Left forelimb (tissue), 1 donor: ENCODE measurements at regions not wholly inside any gene's neighbourhood (a gene's known extent, or its start where the extent isn't known, plus 50 kb on each side); places are given as distances from the start of the nearest gene placed in this dataset.
"Not testable (repeated sequence)": the region's sequence is repeated elsewhere in the genome, so short reads cannot be mapped to it uniquely, and the experiment has no call there.

ENCODE experiments used
- DNase-seq: peaks from one replicate; pipeline ENCODE4 v3.0.0-alpha.2; 2018; ENCODE audit warnings: low spot score

DNA sequence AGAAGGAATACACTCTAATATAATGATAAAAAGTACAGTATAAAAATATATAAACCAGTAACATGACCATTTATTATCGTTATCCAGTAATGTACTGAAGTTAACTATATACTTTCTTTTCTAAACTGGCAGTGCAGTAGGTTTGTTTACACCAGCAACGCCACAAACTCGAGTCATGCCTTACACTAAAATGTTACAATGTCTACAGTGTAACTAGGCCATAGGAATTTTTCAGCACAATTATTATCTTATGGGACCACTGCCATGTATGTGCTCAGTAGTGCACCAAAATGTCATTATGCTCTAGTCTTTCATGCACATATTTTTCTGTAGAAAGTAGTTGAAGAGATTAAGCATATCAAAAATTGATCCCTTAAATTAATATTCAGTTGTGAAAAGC is 609.8 kb upstream of the BCHE start:
- no peak for DNase-seq

DNA sequence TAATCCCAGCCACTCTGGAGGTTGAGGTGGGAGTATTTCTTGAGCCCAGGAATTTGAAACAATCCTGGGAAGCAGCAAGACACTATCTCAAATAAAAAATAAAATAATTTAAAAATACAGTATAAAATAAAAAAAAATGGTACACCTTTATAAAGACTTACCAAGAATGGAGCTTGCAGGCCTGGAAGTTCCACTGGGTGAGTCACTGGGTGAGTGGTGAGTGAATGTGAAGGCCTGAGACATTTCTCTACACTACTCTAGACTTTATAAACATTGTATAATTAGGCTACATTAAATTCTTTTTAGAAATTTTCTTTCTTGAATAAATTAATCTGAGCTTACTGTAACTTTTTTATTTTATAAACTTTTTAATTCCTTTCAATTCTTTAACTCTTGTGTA is 609.1 kb upstream of the BCHE start:
- DNase-seq, result no peak

DNA sequence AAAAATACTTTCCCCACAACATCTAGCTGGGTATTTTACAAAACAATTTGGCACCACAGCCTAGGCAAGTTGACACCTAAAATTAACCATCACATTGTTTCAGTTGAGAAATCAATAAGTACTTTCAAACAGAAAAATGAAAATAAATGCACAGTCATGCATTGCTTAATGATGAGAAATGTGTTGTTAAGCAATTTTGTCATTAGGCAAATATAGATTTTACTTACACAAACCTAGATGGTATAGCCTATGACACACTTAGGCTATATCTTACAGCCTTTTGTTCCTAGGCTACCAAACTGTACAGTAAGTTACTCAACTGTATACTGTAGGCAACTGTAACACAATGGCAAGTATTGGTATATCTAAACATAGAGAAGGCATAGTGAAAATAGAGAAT is 608.6 kb upstream of the BCHE start:
- DNase-seq, result no peak

DNA sequence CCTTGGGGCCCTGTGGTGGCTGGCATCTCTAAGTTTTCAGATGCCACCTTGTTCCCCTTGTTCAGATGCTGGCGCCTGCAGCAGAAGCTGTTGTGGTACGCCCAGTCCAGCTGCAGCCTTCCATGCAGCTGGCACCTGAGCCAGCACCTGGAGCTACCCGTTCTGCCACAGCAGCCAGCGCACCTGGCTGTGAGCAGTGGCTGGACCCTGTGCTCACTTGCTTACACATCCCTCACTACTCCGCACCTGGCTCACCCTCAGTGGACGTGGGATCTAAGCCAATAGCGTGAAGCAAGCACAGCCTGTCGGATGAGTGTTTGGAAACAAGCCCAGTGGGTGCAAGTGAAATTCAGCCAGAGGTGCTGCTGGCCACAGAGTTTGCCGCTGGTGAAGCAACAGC is 607.5 kb upstream of the BCHE start:
- DNase-seq, result no peak

DNA sequence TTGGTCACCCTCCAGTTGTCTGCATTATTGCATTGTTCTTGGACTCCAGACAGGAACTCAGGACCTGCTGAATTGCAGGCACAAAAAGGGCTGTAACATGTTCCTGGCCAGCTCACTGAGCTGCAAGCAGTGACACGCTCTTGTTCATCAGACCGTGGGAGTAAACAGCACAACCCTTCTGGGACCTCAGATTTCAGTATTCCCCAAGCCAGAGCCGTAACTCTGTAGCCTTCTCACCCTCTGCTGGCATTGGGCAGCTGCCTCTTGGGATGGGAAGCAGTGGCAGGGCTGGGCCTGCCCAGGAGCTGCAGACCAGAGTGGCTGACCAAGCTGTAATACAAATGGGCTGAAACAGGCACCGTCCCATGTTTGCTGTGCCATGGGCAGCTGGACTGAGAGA is 607.1 kb upstream of the BCHE start:
- DNase-seq, result no peak

DNA sequence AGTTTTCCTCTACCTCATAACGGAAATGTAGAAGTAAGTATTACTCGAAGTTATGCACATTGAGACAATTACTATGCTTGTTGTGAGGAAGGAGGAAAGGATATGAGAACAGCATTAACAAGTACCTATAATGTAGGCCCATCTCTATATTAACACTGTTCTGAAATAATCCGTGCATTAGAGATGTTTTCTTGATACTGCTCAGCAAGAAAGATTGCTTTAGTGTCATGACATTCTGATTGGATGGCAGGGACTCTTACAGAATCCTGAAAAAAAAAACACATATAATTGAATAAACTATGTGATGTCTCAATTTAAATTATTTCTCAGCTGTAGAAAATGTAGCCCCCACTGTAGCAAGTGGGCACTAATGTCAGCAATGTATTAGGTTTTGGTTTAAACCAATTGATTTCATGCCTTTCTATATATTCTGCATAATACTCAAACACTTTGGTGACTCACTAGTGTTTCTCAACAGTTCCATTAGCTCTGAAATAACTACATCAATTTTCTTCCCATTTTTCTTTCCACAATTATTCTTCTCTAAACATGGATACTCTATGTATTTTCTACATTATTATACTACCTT is 598.3 kb upstream of the BCHE start:
- no peak for DNase-seq

DNA sequence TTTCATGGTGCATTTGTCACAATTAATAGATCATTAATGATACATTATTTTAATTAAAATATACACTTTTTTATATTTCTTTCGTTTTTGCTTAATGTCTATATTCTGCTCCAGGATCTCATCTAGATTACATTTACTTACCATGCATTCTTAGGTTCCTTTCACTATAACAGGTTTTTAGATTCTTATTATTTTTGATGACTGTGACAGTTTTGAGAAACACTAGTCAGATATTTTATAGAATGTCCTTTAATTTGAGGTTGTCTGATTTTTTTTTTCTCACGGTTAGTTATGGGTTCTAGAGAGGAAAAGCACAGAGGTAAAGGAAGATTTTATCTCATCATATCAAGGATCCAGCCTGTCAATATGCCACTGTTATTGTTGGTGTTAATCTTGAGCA is 595.8 kb upstream of the BCHE start:
- no peak for DNase-seq

DNA sequence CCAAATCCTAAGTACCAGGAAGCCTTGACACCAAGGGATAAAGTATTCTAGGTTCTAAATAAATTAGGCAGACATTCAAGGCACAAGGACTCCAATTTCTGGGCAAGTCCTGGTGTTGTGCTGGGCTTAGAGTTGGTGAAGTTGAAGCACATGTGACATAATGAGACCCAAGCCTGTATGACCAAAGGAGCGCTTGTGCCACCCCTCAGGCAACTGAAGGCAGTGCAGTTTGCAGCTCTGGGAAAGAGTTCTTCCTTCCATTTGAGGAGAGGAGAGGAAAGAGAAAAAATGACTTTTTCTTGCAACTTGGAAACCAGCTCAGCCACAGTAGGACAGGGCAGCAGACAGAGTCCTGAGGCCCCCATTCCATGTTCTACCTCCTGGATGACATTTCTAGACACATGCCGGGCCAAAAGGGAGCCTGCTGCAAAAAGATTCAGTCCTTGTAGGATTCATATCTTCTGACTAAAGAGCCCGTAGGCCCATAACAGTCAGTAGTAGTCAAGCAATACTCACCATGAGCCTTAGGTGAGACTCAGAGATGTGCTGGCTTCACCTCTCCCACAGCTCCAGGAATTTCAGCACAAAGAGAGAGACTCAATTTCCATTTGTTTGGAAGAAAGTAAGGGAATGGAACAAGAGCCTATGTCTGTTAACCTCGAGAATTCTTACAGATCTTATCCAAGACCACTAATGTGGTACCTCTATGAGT is 588.8 kb upstream of the BCHE start:
- no peak for DNase-seq

DNA sequence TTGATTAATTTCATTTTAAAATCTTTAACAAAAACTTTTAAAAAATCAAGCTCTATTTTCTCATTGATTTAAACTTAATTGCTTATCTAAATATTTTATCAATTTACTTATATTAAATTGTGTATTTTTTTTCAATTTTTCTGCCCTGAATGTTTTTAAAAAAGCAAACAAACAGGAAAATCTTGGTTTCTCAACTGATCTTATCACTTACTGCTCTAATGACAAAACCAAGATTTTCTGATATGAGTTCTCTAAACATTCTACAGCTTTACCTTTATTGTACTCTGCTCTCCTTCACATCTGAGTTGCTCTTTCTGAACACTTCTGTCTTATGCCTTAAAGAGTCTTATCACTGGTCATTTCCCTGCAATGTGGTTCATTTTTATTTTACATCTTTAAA is 587.8 kb upstream of the BCHE start:
- no peak for DNase-seq

DNA sequence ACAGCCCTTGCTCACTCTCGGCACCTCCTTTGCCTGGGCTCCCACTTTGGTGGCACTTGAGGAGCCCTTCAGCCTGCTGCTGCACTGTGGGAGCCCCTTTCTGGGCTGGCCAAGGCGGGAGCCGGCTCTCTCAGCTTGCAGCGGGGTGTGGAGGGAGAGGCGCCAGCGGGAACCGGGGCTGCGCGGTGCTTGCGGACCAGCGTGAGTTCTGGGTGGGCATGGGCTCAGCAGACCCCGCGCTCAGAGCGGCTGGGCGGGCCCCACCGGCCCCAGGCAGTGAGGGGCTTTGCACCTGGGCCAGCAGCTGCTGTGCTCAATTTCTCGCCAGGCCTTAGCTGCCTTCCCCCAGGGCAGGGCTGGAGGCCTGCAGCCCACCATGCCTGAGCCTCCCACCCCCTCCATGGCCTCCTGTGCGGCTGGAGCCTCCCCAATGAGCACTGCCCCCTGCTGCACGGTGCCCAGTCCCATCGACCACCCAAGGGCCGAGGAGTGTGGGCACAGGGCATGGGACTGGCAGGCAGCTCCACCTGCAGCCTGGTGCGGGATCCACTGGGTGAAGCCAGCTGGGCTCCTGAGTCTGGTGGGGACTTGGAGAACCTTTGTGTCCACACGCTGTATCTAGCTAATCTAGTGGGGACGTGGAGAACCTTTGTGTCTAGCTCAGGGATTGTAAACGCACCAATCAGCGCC is 586.7 kb upstream of the BCHE start:
- not testable (repeated sequence) for DNase-seq

DNA sequence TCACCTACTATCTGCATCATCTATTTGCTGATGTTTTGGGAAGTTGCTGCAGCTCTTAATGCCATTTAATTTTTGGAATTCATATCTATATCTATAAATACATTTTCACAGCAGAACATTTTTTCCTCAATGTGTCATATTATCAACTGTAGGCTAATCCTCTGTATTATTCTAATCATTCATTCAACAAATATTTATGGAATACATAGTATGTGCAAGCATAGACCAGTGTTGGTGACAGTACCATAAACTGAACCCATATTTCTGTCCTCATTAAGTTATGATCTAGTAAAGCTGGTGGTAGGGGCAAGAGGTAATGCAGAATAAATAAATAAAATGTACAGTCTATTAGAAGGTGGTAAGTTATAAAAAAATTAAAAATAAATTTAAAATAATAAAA is 585.3 kb upstream of the BCHE start:
- DNase-seq, result no peak

DNA sequence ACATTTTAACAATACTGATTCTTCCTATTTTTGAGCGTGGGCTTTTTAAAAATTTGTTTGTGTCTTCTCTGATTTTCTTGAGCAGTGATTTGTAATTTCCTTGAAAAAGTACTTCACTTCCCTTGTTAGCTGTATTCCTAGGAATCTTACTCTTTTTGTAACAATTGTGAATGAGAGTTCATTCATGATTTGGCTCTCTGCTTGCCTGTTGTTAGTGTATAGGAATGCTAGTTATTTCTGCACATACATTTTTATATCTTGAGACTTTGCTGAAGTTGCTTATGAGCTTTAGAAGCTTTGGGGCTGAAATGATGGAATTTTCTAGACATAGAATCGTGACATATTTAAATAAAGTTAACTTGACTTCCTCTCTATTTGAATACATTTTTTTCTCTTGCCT is 582.8 kb upstream of the BCHE start:
- DNase-seq, result no peak

DNA sequence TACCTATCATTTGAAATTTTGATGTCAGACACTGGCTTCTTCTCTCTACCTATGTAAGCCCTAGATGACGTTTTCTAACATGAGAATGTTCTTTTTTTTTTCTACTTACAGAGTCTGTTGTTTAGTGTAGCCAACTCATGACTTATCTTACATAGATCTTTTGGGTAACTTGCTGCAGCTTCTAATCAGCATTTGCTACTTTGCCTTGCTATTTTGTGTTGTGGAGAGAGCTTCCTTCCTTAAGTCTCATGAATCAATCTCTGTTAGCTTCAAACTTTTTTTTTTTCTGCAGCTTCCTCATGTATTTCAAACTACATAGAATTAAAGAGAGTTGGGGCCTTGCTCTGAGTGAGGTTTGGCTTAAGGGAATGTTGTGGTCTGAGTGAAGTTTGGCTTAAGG is 568.7 kb upstream of the BCHE start:
- no peak for DNase-seq

DNA sequence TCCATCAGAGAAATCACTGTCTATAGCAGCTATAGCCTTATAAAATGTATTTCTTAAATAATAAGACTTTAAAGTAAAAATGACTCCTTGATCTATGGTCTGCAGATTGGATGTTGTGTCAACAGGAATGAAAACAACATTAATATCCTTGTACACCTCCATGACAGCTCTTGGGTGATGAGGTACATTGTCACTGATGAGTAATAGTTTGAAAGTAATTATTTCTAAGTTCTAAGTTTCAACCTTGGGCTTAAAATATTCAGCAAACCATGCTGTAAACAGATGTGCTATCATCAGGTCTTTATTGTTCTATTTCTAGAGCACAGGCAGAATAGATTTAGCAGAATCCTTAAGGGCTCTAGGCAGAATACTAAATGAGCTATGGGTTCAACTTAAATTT is 568.2 kb upstream of the BCHE start:
- no peak for DNase-seq

DNA sequence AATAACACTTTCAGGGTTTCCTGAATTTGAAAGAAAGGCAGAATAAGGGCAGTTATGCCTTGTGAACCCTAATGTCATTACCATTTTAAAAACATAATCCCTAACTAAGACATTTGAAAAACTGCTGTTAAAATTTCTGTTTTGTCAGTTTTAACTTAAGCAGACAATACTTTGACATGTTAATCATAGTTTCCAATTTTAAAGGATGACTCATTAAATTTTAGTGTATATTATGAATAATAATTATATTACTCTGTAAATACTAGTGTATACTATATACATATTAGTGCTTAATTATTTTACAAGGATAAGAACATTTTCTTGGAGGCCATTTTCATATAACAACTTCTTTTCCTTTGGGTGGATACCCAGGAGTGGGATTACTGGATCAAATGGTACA is 553.1 kb upstream of the BCHE start:
- no peak for DNase-seq

DNA sequence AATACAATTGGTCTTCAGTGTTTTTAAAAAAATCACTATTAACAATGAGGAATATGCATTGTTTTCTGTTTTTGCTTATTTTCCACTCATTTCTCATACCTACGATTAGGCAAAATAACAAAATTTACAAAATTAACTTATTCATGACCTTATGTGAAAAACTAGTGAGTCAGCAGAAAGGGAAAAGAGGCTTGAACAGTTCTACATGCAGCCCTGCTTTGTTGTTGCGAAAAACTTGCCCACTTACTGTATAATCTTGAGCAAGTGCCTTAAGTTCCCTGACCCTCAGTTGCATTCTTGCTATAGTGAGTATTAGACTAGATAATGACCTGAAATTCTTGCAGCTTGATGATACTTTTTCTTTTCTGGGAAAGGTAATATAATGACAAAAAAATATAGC is 551.1 kb upstream of the BCHE start:
- no peak for DNase-seq

DNA sequence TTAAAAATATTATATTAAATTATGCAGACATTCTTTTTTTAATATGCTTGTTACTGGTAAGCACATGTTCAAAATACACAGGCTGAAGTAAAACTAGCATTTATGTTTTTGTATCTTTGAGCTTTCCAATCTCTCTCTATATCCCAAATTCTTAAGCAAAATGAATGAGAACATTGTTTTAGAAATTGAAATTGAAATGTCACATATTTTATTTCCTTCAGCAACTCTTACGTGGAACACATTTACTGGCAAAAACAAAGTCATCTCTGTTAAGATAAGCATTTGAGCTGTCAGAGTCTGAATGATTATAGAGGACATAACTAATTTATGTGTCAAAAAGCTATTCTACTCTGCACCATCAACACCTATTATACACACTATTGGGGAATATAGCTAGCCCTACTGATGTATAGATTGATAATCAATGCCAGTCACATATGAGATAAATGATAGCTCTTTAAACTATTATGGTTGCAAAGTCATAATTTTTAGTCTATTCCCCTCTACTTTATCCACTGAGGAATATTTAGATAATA is 535.4 kb upstream of the BCHE start:
- no peak for DNase-seq

DNA sequence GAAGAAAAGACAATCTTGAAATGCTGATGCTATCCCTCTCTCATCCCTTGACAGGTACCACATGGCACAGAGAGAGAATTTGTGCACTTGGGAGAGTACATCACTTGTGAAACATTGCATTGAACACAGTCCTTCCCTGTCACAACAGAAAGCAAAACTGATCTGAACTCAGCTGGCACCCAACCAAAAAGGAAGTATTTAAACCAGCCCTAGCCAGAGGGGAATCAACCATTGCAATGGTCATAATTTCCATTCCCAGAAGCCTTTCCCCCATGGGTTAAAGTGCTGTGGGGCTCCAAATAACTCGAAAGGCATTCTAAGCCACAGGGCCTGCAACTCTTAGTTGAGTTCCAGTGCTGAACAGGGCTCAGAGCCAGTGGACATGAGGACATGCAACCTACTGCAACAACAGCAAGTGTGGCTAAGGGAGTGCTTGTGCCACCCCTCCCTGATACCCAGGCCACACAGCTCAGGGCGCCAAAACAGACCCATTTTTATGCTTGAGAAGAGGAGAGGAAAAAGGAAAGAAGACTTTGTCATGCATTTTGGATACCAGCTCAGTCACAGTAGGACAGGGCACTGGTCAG is 530.8 kb upstream of the BCHE start:
- no peak for DNase-seq

DNA sequence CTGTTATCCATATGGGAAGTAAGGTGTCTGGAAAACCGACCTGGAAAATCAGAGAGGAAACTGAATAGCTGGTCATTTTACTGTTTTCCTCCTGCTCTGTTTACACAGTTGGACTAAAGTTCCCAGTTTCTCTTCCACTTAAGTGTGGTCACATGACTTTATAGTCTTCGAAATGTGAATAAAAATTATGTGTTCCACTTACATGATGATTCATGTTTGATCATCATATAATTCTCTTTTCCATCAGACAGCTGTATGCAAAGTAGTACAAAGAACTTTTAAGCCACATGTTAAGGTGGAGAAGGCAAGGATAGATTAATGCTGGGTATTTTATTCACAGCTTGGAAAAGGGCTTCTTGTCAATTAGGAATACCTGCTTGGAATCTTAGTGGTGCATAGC is 525.5 kb upstream of the BCHE start:
- DNase-seq, result no peak

DNA sequence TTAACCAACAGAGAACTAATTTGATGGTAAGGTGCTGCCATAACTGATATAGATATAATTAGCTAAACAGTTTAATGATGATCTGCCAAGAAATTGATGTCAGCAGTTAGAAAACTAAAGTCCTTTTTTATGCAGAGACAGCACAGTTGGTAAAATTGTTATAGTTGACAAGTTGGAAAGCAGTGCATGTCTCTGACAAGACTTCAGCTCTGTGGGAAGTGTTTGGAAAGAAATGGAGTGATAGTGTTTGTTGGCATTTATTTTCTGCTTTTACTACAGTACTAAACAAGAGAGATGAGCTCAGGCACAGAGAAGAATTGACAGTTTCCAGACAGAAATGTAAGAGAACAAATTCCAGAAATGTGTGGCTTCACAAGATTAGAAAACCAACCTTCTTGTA is 523.5 kb upstream of the BCHE start:
- no peak for DNase-seq

DNA sequence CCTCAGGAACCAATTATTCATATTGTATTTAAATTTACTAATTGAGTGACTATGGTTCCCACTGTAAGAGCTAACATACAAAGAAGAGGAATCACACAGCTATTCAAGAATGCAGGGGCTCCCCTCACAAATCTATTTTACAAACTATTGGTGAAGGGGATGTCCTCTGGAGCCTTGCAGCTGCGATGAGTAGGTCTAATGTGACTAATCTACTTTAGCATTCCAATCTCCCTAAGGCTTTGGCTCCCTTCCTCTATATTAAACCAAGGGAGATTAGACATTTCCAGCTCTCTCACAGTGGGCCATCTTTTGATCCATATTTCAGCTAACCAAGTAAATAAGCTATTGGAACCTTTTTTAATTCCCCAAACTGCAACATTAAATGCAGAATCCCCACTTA is 514.2 kb upstream of the BCHE start:
- no peak for DNase-seq

DNA sequence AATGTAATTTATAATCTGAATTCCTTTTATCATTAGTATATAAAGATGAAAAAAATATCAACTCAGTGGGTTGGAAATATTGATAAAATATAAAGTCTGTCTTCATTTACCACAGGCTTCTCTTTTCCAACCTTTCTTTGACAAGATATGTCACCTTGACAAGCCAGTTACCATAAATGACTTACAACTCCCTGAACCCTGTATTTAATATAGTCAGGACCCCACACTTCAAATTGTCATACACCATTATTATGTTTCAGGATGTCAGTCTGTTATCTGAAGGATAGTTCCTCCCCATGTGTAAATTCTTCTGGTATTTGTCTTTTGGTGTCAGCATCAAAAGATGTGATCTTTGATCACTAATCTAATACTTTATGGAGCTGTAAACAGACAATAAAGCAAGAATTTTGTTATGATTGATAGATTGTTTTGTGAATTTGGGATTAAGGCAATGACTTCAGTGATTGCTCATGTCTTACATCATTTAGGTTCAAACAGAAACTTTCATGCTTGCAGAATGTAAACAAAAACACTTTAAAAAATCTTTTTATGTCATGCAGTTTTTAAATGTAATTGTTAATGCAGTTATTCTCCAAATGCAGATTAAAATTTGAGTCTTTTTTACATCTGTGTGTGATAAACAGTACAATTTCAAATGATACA is 503.5 kb upstream of the BCHE start:
- DNase-seq, result no peak

DNA sequence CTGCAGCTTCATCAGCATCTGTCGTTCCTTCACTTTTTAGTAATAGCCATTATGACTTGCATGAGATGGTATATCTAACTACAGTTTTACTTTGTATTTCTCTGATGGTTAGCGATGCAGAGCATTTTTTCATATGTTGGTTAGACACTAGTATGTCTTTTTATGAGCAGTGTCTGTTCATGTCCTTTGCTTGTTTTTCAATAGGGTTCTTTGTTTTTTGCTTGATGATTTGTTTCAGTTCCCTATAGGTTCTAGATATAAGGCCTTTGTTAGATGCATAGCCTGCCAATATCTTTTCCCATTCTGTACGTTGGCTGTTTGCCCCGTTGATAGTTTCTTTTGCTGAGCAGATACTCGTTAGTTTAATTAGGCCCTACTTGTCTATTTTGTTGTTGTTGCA is 487.2 kb upstream of the BCHE start:
- DNase-seq, result no peak
